Occipital lobe (tissue), 1 donor: ENCODE measurements at regions not wholly inside any gene's neighbourhood (a gene's known extent, or its start where the extent isn't known, plus 50 kb on each side); places are given as distances from the start of the nearest gene placed in this dataset.
"Not testable (repeated sequence)": the region's sequence is repeated elsewhere in the genome, so short reads cannot be mapped to it uniquely, and the experiment has no call there.

Source experiments
- DNase-seq: peaks from one replicate; lab custom pipeline; 2025; lab: John Stamatoyannopoulos, UW

- DNase-seq = no peak
These were observed 409.9 kb upstream of the NFIA start for GRCh38 chr1:60672449-60672848.

GRCh38 chr1:60670302-60670701 is 412.1 kb upstream of the NFIA start:
- DNase-seq = no peak

GRCh38 chr1:60668585-60668984 is 413.8 kb upstream of the NFIA start:
- DNase-seq = no peak

GRCh38 chr1:60665311-60665710 is 417.1 kb upstream of the NFIA start:
- no peak for DNase-seq

- no peak for DNase-seq
These were observed 418.2 kb upstream of the NFIA start for GRCh38 chr1:60664086-60664625.

GRCh38 chr1:60662486-60663044 is 419.8 kb upstream of the NFIA start:
- no peak for DNase-seq

- no peak for DNase-seq
These were observed 424.4 kb upstream of the NFIA start for GRCh38 chr1:60657926-60658325.

- no peak for DNase-seq
These were observed 426.5 kb upstream of the NFIA start for GRCh38 chr1:60655679-60656355.

- DNase-seq = not testable (repeated sequence)
These were observed 442.3 kb upstream of the NFIA start for GRCh38 chr1:60640033-60640551.

- DNase-seq = no peak
These were observed 443.1 kb upstream of the NFIA start for GRCh38 chr1:60639287-60639686.

GRCh38 chr1:60637651-60638050 is 444.7 kb upstream of the NFIA start:
- no peak for DNase-seq

GRCh38 chr1:60636946-60637345 is 445.4 kb upstream of the NFIA start:
- DNase-seq = no peak

- DNase-seq = no peak
These were observed 448.3 kb upstream of the NFIA start for GRCh38 chr1:60634106-60634505.

GRCh38 chr1:60622486-60622885 is 459.9 kb upstream of the NFIA start:
- DNase-seq = peak; percentile 71

GRCh38 chr1:60621368-60621851 is 461.0 kb upstream of the NFIA start:
- peak; percentile 4 for DNase-seq

- no peak for DNase-seq
These were observed 462.3 kb upstream of the NFIA start for GRCh38 chr1:60620087-60620486.

GRCh38 chr1:60619581-60619980 is 462.8 kb upstream of the NFIA start:
- no peak for DNase-seq

GRCh38 chr1:60615666-60616065 is 466.7 kb upstream of the NFIA start:
- no peak for DNase-seq

- no peak for DNase-seq
These were observed 469.6 kb upstream of the NFIA start for GRCh38 chr1:60612790-60613189.

GRCh38 chr1:60606921-60607320 is 475.4 kb upstream of the NFIA start:
- DNase-seq = not testable (repeated sequence)

GRCh38 chr1:60600532-60600931 is 481.8 kb upstream of the NFIA start:
- no peak for DNase-seq

GRCh38 chr1:60599574-60599973 is 482.8 kb upstream of the NFIA start:
- DNase-seq = no peak
